B cell (primary cell): ENCODE measurements at regions not wholly inside any gene's neighbourhood (a gene's known extent, or its start where the extent isn't known, plus 50 kb on each side); places are given as distances from the start of the nearest gene placed in this dataset.

Experiments used
- ATAC-seq: fragments of 200-7000 bp; cut with Tn5 transposase; one replicate; pipeline ENCODE4 v1.10.0; 2021; ENCODE audit warnings: low read depth, mild to moderate bottlenecking, moderate number of reproducible peaks, moderate library complexity
- CTCF ChIA-PET: fragments of 350-600 bp; sonication (Branson Sonifier 250); formaldehyde crosslinking; loops from one replicate; lab custom pipeline; 2021; ENCODE audit warnings: antibody characterized with exemption, inconsistent platforms; lab: Charles Lee
- POLR2A ChIA-PET: fragments of 350-600 bp; sonication (Branson Sonifier 250); formaldehyde crosslinking; loops from one replicate; lab custom pipeline; 2021; ENCODE audit warnings: antibody characterized with exemption; lab: Charles Lee
- DNase-seq: peaks from one replicate; pipeline ENCODE4 v3.0.0; 2013
- H2AFZ ChIP-seq: 2 replicates; pipeline ENCODE4 v1.6.1; 2012; ENCODE audit warnings: mild to moderate bottlenecking, low read depth, low read length; ENCODE audit not compliant: insufficient read depth, poor library complexity, severe bottlenecking
- H3K27ac ChIP-seq, 2 donors: 1 replicate in 1 of 2; 2 replicates in 1 of 2; pipeline ENCODE4 v1.5.1; 2012 to 2013; ENCODE audit warnings: low read length in 2 of 2, mild to moderate bottlenecking in 2 of 2, moderate library complexity in 1 of 2
- H3K27me3 ChIP-seq, 4 experiments: fragments of 200-600 bp in 1 of 4; sonication (generic) in 1 of 4; replicated peaks in 1 of 4; 1 replicate in 2 of 4; 2 replicates in 2 of 4; pipeline versions ENCODE4 v1.6.1 to v1.7.0; 2013 to 2016; ENCODE audit warnings: low read length in 3 of 4, mild to moderate bottlenecking in 2 of 4, mixed read lengths in 1 of 4, moderate library complexity in 1 of 4; ENCODE audit not compliant: insufficient read depth in 4 of 4, control insufficient read depth in 3 of 4; ENCODE audit errors: control extremely low read depth in 1 of 4
- H3K36me3 ChIP-seq, 2 experiments: replicated peaks in 1 of 2; 1 replicate in 1 of 2; 2 replicates in 1 of 2; pipeline versions ENCODE4 v1.6.1 to v1.7.1; 2013; ENCODE audit warnings: low read length in 1 of 2; ENCODE audit not compliant: insufficient read depth in 2 of 2, control insufficient read depth in 1 of 2; ENCODE audit errors: control extremely low read depth in 1 of 2, extremely low read depth in 1 of 2
- H3K4me1 ChIP-seq, 2 donors: fragments of 200-600 bp in 1 of 2; sonication (generic) in 1 of 2; 1 replicate in 1 of 2; 2 replicates in 1 of 2; pipeline versions ENCODE4 v1.5.1 to v1.6.1; 2013 to 2017; ENCODE audit warnings: low read length in 2 of 2; ENCODE audit not compliant: control insufficient read depth in 2 of 2, insufficient read depth in 2 of 2
- H3K4me2 ChIP-seq: replicated peaks from 2 replicates; pipeline ENCODE3; 2012; ENCODE audit warnings: mild to moderate bottlenecking, low read depth, low read length; ENCODE audit not compliant: poor library complexity, severe bottlenecking
- H3K4me3 ChIP-seq, 5 experiments: fragments of 200-600 bp in 1 of 5; sonication (generic) in 1 of 5; 1 replicate in 3 of 5; 2 replicates in 2 of 5; pipeline versions ENCODE4 v1.5.1 to v1.7.0; 2011 to 2016; ENCODE audit warnings: low read length in 4 of 5, mild to moderate bottlenecking in 4 of 5, low read depth in 2 of 5, control low read depth in 1 of 5, moderate library complexity in 1 of 5; ENCODE audit not compliant: insufficient read depth in 1 of 5; ENCODE audit errors: control extremely low read depth in 1 of 5, extremely low read depth in 1 of 5
- H3K79me2 ChIP-seq: fragments of 200-600 bp; sonication (generic); one replicate; pipeline ENCODE4 v1.6.0; 2016; ENCODE audit warnings: low read length; ENCODE audit not compliant: control insufficient read depth, insufficient read depth
- H3K9ac ChIP-seq: fragments of 200-600 bp; sonication (generic); 2 replicates; pipeline ENCODE4 v1.6.1; 2017; ENCODE audit warnings: mild to moderate bottlenecking, low read length, moderate library complexity
- H3K9me3 ChIP-seq, 3 donors: one replicate each; pipeline versions ENCODE4 v1.6.1 to v1.7.1; 2013; ENCODE audit warnings: low read length in 2 of 3; ENCODE audit not compliant: control insufficient read depth in 2 of 3, insufficient read depth in 1 of 3; ENCODE audit errors: control extremely low read depth in 1 of 3
- H4K20me1 ChIP-seq: 2 replicates; pipeline ENCODE4 v1.6.0; 2012; ENCODE audit warnings: mild to moderate bottlenecking, low read length; ENCODE audit not compliant: insufficient read depth, control insufficient read depth, poor library complexity, severe bottlenecking
- H3K27ac Mint-ChIP-seq: one replicate; pipeline ENCODE4 v1.8.0; 2021; ENCODE audit warnings: mixed read lengths
- H3K27me3 Mint-ChIP-seq: one replicate; pipeline ENCODE4 v1.8.0; 2021; ENCODE audit warnings: mixed read lengths
- H3K4me1 Mint-ChIP-seq: one replicate; pipeline ENCODE4 v1.8.0; 2021; ENCODE audit warnings: mixed read lengths
- H3K4me3 Mint-ChIP-seq: one replicate; pipeline ENCODE4 v1.8.0; 2021; ENCODE audit warnings: mixed read lengths
- H3K9me3 Mint-ChIP-seq: one replicate; pipeline ENCODE4 v1.8.0; 2022; ENCODE audit warnings: mixed read lengths; ENCODE audit not compliant: insufficient read depth
- EZH2 ChIP-seq: IDR thresholded peaks from 2 replicates; pipeline ENCODE4 v1.6.1; 2012; ENCODE audit warnings: borderline replicate concordance, low read depth, mild to moderate bottlenecking, moderate library complexity, low read length; ENCODE audit not compliant: insufficient read depth, poor library complexity, severe bottlenecking
- WGBS: methylation state at CpG from one replicate; pipeline ENCODE4 v1.1.5; 2013; ENCODE audit warnings: missing lambda C conversion rate; ENCODE audit not compliant: insufficient coverage; 5-methylcytosine and 5-hydroxymethylcytosine counted together
- intact Hi-C: fragments of 100-400 bp; cut with micrococcal nuclease; formaldehyde crosslinking; loops from one replicate; pipeline ENCODE4 v1.10.0; 2022
- TF ChIP-seq, protein P1 (sequence below): fragments of 200-600 bp; IDR thresholded peaks from one replicate; pipeline ENCODE4 v1.8.0; 2022; ENCODE audit warnings: antibody characterized with exemption, mild to moderate bottlenecking

DNA sequence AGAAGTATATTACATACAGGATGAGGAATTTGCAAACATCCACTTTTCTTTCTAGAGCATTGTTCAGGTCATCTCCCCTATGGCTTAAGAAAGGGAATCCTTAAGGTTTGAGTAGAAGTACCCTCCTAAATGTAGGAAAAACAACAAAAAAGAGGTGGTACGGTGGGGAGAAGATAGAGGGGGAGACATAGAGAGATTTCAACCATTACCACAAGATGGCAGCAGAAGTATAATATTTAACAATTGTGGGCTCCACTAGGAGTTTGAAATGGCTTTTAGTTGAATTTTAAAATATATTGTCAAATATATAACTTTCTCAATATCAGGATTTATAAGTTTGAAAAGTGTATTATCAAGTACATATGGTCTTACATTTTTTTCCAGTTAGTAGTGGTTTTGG lies 72.7 kb upstream of the PRKG1 start:
- TF ChIP-seq, protein P1, sequence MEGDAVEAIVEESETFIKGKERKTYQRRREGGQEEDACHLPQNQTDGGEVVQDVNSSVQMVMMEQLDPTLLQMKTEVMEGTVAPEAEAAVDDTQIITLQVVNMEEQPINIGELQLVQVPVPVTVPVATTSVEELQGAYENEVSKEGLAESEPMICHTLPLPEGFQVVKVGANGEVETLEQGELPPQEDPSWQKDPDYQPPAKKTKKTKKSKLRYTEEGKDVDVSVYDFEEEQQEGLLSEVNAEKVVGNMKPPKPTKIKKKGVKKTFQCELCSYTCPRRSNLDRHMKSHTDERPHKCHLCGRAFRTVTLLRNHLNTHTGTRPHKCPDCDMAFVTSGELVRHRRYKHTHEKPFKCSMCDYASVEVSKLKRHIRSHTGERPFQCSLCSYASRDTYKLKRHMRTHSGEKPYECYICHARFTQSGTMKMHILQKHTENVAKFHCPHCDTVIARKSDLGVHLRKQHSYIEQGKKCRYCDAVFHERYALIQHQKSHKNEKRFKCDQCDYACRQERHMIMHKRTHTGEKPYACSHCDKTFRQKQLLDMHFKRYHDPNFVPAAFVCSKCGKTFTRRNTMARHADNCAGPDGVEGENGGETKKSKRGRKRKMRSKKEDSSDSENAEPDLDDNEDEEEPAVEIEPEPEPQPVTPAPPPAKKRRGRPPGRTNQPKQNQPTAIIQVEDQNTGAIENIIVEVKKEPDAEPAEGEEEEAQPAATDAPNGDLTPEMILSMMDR, result peak; percentile 74
- TF ChIP-seq EZH2, result no peak
- no peaks in the 10 kb centered on the region for H3K36me3 ChIP-seq
- H3K4me2 ChIP-seq, result no peak overlapping the region
- intact Hi-C loops, result loop anchor here (2.0 to 5.0 kb wide), 2 partner anchors 1215 to 1486 kb away; no protein-coding TSS in a partner anchor
- H3K79me2 ChIP-seq, result no peaks in the 10 kb centered on the region
- no peaks in the 10 kb centered on the region for H4K20me1 ChIP-seq
- H3K27ac Mint-ChIP-seq, result no peak overlapping the region
- H3K4me3 ChIP-seq, result no peak overlapping the region
- H3K9me3 ChIP-seq, result no peaks in the 10 kb centered on the region
- H3K27me3 ChIP-seq, result peaks cover 0 to 12% (median 0%) of the 10 kb centered on the region in 4 experiments
- H3K27ac ChIP-seq, result no peak overlapping the region
- no peak overlapping the region for H3K4me3 Mint-ChIP-seq
- no peaks in the 10 kb centered on the region for H3K9me3 Mint-ChIP-seq
- no CpG with 5 or more reads among the region's 1 CpG for WGBS
- H3K9ac ChIP-seq, result no peak overlapping the region
- ChIA-PET CTCF (interaction anchor here (0.9 to 1.3 kb wide), 2 partner anchors 960 to 1486 kb away, joined by 3 to 4 read pairs; no protein-coding TSS in a partner anchor), POLR2A (no interaction called here)
- DNase-seq (peak; percentile 25), ATAC-seq (no peak)
- H2AFZ ChIP-seq, result no peak overlapping the region
- no peaks in the 10 kb centered on the region for H3K4me1 ChIP-seq
- H3K4me1 Mint-ChIP-seq, result no peaks in the 10 kb centered on the region
- peaks cover 19% of the 10 kb centered on the region for H3K27me3 Mint-ChIP-seq

DNA sequence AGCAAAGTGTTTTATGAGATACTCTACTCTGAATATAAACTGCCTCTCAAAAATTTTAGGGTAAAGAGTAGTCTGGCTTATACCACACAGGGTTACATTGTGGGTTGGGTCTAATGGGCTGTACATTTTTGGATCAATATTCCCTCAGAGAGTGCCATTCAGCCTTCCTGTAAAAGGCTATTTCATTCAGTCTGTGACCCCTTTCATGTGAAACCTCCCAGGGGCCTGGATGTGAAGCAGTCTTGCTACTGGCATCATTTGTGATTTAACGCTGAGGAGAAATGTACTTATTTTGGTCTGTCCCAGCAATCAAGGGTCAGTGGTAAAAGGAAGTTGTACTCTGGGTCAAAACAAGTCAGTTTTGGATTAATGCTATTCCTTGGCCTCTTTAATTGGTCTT lies 71.8 kb upstream of the PRKG1 start:
- no peak overlapping the region for H3K9ac ChIP-seq
- H2AFZ ChIP-seq, result no peak overlapping the region
- H4K20me1 ChIP-seq, result no peaks in the 10 kb centered on the region
- ATAC-seq, result no peak
- 92% methylated on average over 1 of the region's 1 CpG for WGBS
- Mint-ChIP-seq H3K4me3 (no peak overlapping the region), H3K27ac (no peak overlapping the region), H3K4me1 (no peaks in the 10 kb centered on the region), H3K9me3 (no peaks in the 10 kb centered on the region), H3K27me3 (peaks cover 12% of the 10 kb centered on the region)
- no peak for DNase-seq
- H3K36me3 ChIP-seq, result no peaks in the 10 kb centered on the region
- no peak overlapping the region for H3K4me2 ChIP-seq
- TF ChIP-seq, protein P1, result no peak
- no peak for TF ChIP-seq EZH2
- no peaks in the 10 kb centered on the region for H3K4me1 ChIP-seq
- ChIA-PET CTCF (interaction anchor here (0.9 to 1.3 kb wide), 2 partner anchors 959 to 1485 kb away, joined by 3 to 4 read pairs; no protein-coding TSS in a partner anchor), POLR2A (no interaction called here)
- H3K79me2 ChIP-seq, result no peaks in the 10 kb centered on the region
- peaks cover 0 to 9% (median 0%) of the 10 kb centered on the region in 4 experiments for H3K27me3 ChIP-seq
- no peak overlapping the region for H3K4me3 ChIP-seq
- no peaks in the 10 kb centered on the region for H3K9me3 ChIP-seq
- intact Hi-C loops, result loop anchor here (5.0 kb wide), 1 partner anchor 1485 kb away; no protein-coding TSS in a partner anchor
- H3K27ac ChIP-seq, result no peak overlapping the region
